GM19395 (cell line): ENCODE measurements at regions not wholly inside any gene's neighbourhood (a gene's known extent, or its start where the extent isn't known, plus 50 kb on each side); places are given as distances from the start of the nearest gene placed in this dataset.
"Not testable (repeated sequence)": the region's sequence is repeated elsewhere in the genome, so short reads cannot be mapped to it uniquely, and the experiment has no call there.

Experiments used
- ATAC-seq: cut with Tn5 transposase; IDR thresholded peaks from one replicate; pipeline ENCODE4 v1.9.1; 2021; ENCODE audit warnings: mild to moderate bottlenecking, moderate library complexity; ENCODE audit not compliant: unreplicated experiment

- not testable (repeated sequence) for ATAC-seq
Observed at GRCh38 chr14:105620865-105621471, 94.6 kb downstream of the TMEM121 start.

- ATAC-seq, result not testable (repeated sequence)
Observed at GRCh38 chr14:105621479-105622328, 95.3 kb downstream of the TMEM121 start.

DNA sequence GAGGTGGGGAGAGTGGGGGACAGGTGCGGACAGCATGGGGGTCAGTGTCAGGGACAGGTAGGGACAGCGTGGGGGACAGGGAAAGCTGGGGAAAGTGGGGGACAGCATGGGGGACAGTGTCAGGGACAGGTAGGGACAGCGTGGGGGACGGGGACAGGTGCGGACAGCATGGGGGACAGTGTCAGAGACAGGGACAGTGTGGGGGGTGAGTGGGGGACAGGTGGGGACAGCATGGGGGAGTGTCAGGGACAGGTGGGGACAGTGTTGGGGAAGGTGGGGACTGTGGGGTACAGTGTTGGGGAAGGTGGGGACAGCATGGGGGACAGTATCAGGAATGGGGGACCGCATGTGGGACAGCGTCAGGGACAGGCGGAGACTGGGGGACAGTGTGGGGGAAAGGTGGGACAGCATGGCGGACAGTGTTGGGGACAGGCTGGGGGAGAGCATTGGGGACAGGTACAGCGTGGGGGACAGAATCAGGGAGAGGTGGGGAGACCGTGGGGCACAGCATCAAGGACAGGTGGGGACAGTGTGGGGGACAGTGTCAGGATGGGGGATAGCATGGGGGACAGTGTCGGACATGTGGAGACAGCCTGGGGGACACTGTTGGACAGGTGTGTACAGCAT lies 96.1 kb downstream of the TMEM121 start:
- no peak for ATAC-seq

DNA sequence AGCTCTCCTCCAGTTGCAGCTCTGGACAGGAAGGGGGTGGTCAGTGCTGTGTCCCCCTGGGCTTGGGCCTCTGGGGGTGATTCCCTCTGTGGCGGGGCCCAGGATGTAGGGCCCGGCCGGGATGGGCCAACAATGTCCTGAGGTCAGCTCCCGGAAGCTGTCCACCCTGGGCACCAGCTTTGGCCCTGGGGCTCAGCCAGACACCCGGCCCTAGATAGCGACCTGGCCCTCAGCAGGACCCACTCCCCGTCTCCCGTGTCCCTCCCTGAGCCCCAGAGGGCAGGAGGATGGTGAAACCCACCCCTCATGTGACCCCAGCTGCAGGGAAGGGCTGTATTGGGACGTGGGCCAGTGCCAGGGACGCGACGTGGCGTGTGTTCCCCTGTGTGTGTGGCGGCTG lies 96.8 kb downstream of the TMEM121 start:
- ATAC-seq, result not testable (repeated sequence)

GRCh38 chr14:105624346-105624745 lies 98.0 kb downstream of the TMEM121 start:
- not testable (repeated sequence) for ATAC-seq

DNA sequence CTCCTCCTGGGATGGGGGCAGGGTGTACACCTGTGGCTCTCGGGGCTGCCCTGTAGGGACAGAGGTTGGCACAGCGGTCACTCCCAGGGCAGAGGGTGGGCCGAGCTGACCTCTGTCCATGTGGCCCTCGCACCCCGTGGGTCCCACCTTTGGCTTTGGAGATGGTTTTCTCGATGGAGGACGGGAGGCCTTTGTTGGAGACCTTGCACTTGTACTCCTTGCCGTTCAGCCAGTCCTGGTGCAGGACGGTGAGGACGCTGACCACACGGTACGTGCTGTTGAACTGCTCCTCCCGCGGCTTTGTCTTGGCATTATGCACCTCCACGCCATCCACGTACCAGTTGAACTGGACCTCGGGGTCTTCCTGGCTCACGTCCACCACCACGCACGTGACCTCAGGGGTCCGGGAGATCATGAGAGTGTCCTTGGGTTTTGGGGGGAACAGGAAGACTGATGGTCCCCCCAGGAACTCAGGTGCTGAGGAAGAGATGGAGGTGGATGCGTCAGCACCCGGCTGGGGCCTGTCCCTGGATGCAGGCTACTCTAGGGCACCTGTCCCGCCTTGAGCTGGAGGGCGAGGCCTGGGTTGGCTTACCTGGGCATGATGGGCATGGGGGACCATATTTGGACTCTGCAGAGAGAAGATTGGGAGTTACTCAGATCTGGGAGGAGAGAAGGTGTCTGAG lies 98.5 kb downstream of the TMEM121 start:
- not testable (repeated sequence) for ATAC-seq

DNA sequence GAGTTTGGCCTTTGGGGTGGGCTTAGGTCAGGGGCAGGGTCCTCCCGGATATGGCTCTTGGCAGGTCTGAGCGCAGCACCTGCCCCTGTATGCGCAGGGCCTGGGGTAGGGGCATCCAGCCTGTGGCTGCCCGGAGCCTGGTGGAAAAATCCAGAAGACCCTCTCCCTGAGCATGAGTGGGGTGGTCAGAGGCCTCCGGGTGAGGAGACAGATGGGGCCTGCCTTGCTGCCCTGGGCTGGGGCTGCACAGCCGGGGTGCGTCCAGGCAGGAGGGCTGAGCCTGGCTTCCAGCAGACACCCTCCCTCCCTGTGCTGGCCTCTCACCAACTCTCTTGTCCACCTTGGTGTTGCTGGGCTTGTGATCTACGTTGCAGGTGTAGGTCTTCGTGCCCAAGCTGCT lies 99.1 kb downstream of the TMEM121 start:
- not testable (repeated sequence) for ATAC-seq

- ATAC-seq, result not testable (repeated sequence)
Observed at GRCh38 chr14:105626111-105626510, 99.7 kb downstream of the TMEM121 start.

DNA sequence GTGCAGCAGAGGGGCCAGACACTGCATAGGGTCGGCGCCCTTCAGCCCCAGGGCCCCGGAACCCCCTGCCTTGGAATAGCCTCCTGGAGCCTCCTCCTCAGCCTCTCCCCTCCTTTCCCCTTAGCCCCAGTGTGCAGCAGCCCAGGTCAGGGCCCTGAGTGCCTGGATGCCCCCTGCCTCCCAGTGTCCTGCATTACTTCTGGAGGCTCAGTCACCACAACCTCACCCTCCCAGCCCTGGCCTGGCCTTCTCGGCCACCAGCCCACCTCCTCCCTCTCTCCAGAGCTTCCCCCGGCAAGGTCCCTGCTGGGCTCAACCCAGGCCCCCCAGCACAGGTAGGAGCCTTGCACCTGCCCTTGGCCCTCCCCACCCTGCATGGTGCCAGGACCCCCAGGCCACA lies 100.3 kb downstream of the TMEM121 start:
- ATAC-seq, result not testable (repeated sequence)

DNA sequence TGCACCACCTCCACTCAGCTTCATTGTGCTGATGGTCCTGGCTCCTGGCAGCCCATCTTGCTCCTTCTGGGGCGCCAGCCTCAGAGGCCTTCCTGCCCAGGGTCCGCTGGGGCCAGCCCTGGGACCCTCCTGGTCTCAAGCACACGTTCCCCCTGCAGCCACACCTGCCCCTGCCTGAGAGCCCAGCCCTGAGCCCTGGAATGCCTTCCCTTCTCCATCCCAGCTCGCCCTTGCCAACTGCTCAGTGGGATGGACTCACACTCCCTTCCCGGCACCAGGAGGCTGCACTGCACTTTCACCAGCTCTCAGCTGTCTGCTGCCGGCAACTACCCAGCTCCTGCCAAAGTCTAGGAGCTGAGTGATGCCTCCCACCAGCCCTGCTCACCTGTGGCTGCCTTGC lies 100.9 kb downstream of the TMEM121 start:
- ATAC-seq, result not testable (repeated sequence)

DNA sequence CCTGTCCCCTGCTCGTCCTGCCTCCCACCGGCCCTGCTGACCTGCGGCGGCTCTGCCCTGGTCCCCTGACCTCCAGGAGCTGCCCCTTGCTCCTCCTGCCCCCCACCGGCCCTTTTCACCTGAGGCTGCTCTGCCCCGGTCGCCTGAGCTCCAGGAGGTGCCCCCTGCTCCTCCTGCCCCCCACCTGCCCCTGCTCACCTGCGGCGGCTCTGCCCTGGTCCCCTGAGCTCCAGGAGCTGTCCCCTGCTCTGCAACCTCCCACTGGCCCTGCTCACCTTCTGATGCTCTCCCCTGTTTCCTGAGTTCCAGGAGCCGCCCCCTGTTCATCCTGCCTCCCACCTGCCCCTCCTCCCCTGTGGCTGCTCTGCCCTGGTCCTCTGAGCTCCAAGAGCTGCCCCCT lies 101.3 kb downstream of the TMEM121 start:
- ATAC-seq, result no peak

DNA sequence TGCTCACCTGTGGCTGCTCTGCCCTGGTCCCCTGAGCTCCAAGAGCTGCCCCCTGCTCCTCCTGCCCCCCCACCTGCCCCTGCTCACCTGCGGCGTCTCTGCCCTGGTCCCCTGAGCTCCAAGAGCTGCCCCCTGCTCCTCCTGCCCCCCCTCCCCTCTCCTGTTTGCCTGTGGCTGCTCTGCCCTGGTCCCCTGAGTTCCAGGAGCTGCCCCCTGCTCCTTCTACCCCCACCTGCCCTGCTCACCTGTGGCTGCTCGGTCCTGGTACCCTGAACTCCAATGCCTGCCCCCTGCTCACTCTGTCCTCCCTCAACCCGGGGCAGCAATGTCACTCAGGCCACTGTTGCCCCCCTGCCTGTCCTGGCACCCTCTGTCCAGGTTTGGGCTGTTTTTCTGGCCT lies 101.7 kb downstream of the TMEM121 start:
- not testable (repeated sequence) for ATAC-seq

GRCh38 chr14:105628531-105629067 lies 102.2 kb downstream of the TMEM121 start:
- ATAC-seq, result not testable (repeated sequence)

DNA sequence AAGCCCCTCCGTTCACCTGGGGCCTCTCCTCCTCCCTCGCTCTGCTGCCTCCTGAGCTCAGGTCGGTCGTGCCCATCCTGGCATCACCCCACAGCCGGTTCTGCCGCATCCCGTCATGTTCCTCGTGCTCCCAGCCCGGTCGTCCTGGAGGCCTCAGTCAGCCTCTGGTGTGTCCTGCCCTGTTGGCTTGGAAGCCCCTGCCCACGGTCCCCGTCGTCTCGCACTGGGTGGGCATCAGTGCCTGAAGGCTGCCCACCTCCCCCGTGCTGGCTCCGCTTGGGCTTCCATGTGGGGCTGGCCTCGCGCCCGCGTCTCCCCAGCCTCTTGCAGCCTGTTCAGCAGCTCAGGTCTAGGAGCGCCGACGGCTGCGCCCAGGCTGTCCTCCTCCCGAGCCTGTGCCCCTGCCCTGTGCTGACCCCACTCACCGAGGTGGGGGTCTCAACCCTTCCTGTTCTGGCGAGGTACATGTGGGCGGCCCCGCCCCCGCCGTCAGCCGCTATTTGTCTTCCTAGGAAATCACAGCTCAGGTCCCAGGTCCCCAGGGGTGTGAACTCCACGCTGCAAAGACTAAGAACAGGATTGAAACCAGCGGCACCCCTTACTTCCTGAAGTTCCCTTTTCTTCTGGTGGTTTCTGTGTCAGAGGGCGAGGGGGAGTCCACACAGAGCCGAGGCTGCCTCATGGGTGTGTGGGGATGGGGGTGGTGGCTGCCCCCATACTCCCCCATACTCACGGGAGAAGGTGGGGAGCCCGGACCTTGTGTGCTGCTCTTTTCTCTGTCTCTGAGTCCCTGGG lies 102.9 kb downstream of the TMEM121 start:
- ATAC-seq, result not testable (repeated sequence)

- no peak for ATAC-seq
Observed at GRCh38 chr14:105629886-105630215, 103.5 kb downstream of the TMEM121 start.

- not testable (repeated sequence) for ATAC-seq
Observed at GRCh38 chr14:105630293-105630934, 104.0 kb downstream of the TMEM121 start.

DNA sequence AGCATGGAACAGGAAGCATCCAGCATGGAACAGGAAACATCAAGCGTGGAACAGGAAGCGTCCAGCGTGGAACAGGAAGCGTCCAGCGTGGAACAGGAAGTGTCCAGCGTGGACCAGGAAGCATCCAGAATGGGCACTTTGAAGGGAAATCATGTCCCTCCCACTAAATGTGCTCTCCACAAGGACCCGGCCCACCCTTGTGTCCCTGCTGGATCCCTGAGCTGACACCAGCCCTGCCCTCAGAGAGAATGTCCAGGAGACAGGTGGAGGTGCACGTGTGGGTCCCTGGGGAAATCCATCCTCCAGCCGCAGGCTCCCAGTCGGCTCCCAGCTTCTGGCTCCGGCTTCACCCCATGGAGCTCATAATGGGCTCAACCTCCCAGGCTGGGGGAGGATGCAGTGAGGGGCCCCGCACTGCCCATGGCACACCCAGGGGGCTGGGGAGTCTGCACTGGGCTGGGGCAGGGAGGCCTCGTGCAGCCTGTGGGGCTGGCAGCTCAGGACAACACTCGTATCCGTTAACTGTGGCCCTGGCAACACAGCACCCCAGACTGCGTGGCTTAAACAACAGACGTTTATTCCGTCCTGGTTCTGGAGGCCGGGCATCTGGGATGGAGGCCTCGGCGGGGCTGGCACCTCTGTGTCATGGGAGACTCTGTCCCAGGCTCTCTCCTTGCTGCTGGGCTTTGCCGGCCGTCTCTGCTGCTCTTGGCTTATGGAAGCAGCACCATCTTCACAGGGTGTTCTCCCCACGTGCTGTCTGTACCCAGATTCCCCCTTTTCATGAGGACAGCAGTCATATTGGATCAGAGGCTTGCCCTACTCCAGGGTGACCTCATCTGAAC lies 104.8 kb downstream of the TMEM121 start:
- ATAC-seq, result not testable (repeated sequence)

- ATAC-seq, result no peak
Observed at GRCh38 chr14:105632010-105632409, 105.6 kb downstream of the TMEM121 start.

- ATAC-seq, result not testable (repeated sequence)
Observed at GRCh38 chr14:105633596-105633995, 107.2 kb downstream of the TMEM121 start.
